BE2C (cell line): ENCODE measurements at regions not wholly inside any gene's neighbourhood (a gene's known extent, or its start where the extent isn't known, plus 50 kb on each side); places are given as distances from the start of the nearest gene placed in this dataset.

Source experiments
- DNase-seq: peaks from one replicate; pipeline ENCODE4 v3.0.0-alpha.2; 2020
- H3K27me3 ChIP-seq: fragments of 250-450 bp; sonication (Bioruptor Pico); 2 replicates; pipeline ENCODE4 v1.5.1; 2020; ENCODE audit warnings: mild to moderate bottlenecking
- H3K36me3 ChIP-seq: fragments of 250-450 bp; sonication (Bioruptor Pico); 2 replicates; pipeline ENCODE4 v1.5.1; 2020; ENCODE audit warnings: mild to moderate bottlenecking
- H3K4me1 ChIP-seq: fragments of 250-450 bp; sonication (Bioruptor Pico); 2 replicates; pipeline ENCODE4 v1.5.1; 2020
- H3K4me3 ChIP-seq: 2 replicates; pipeline ENCODE4 v1.5.1; 2011; ENCODE audit warnings: low read depth, low read length
- H3K9me3 ChIP-seq: fragments of 250-450 bp; sonication (Bioruptor Pico); 2 replicates; pipeline ENCODE4 v1.5.1; 2020
- CTCF ChIP-seq: IDR thresholded peaks from 2 replicates; pipeline ENCODE4 v1.5.1; 2012; ENCODE audit warnings: mild to moderate bottlenecking, low read depth, low read length

DNA sequence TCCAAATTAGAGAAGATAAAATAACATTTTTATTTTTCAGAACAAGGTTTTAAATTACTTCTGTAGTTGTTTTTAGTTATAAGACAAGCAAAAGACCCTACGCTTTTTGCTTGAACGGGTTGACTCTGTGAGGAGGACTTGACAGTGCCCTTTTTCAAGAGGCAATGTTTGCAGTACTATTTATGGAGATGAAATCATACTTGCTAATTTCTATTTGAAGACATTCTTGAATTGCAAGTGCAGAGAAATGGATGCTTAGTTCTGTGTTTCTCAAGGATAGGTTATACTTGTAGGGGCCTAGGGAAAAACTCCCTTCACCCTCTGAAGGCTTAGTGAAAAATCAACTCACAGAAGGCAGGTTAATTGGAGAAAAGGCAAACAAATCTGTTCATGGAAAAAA lies 1229.5 kb downstream of the REEP3 start:
- no peaks in the 10 kb centered on the region for H3K9me3 ChIP-seq
- no peaks in the 10 kb centered on the region for H3K27me3 ChIP-seq
- H3K4me3 ChIP-seq = no peak overlapping the region
- no peaks in the 10 kb centered on the region for H3K36me3 ChIP-seq
- no peaks in the 10 kb centered on the region for H3K4me1 ChIP-seq
- no peak for DNase-seq
- no peak for TF ChIP-seq CTCF

GRCh38 chr10:64753516-64753915 lies 1232.3 kb downstream of the REEP3 start:
- Histone ChIP-seq H3K9me3 (no peaks in the 10 kb centered on the region), H3K36me3 (no peaks in the 10 kb centered on the region), H3K27me3 (no peaks in the 10 kb centered on the region), H3K4me1 (no peaks in the 10 kb centered on the region), H3K4me3 (no peak overlapping the region)
- DNase-seq = no peak
- no peak for TF ChIP-seq CTCF

DNA sequence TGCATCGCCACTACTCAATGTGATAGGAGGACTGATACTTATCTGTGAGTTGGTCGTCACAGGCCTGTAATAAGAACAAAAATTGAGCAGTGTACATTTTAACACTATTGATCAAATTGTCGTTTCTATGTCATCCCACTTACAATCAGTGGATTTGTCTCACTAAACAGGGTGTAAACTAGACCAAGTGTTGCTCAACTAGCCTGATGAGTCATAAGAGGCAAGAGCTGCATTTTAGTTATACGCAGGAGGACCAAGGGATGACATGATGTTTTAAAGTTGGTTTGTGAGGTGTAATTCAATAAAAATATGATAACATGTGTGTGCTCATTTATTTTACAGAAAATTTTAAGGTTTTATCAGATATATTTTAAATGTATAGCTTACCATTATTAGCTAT lies 1239.2 kb downstream of the REEP3 start:
- H3K4me3 ChIP-seq = no peak overlapping the region
- peaks cover 2% of the 10 kb centered on the region; the same call in 1 of the 2 replicates for H3K4me1 ChIP-seq
- TF ChIP-seq CTCF = no peak
- DNase-seq = no peak
- no peaks in the 10 kb centered on the region for H3K27me3 ChIP-seq
- no peaks in the 10 kb centered on the region for H3K9me3 ChIP-seq
- no peaks in the 10 kb centered on the region for H3K36me3 ChIP-seq

DNA sequence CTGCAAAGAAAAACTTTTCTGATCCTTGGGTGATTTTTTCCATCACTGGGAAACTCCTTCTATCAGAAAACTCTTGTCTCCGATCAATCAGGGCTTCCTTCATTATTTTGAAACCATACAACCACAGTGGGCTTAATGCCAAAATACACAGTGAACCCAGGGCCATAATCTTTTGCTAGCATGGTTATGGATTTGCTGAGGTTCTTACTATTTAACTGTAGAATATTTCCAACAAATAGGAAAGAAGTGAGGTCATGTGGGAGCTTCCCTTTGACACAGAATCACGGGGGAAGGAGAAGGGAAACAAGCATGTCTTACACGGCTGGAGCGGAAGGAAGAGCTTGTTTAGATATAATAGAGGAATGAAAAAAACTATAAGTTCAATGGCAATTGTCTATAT lies 1241.7 kb downstream of the REEP3 start:
- no peaks in the 10 kb centered on the region for H3K36me3 ChIP-seq

DNA sequence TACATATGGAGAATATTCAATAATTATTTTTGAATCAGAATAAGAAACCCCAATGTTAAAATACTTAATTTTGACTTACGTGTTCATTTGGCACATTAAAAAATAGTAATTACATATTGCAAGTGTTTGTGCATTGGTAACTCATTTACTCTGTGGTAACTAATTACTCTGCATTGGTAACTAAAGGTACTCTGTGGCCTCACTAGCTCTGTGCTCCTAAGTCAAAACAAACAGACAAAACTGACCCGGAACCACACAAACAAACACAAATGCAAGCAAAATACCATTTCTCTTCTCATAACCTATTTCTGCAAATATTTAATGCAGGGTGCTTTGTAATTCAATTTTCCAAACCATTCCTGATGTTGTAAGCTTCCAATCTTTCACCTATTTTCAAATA lies 1244.3 kb downstream of the REEP3 start:
- peaks cover 2% of the 10 kb centered on the region; the same call in 1 of the 2 replicates for H3K4me1 ChIP-seq
- H3K27me3 ChIP-seq = no peaks in the 10 kb centered on the region
- H3K4me3 ChIP-seq = no peak overlapping the region
- H3K9me3 ChIP-seq = no peaks in the 10 kb centered on the region
- DNase-seq = no peak
- no peaks in the 10 kb centered on the region for H3K36me3 ChIP-seq
- no peak for TF ChIP-seq CTCF

More for the DNA sequence above, 1241.7 kb downstream of the REEP3 start:
- no peak for DNase-seq
- TF ChIP-seq CTCF = no peak
- H3K9me3 ChIP-seq = no peaks in the 10 kb centered on the region
- no peak overlapping the region for H3K4me3 ChIP-seq
- peaks cover 2% of the 10 kb centered on the region; the same call in 1 of the 2 replicates for H3K4me1 ChIP-seq
- no peaks in the 10 kb centered on the region for H3K27me3 ChIP-seq

GRCh38 chr10:64771253-64772050 lies 1250.3 kb downstream of the REEP3 start:
- Histone ChIP-seq H3K4me3 (no peak overlapping the region), H3K27me3 (no peaks in the 10 kb centered on the region), H3K4me1 (no peaks in the 10 kb centered on the region), H3K9me3 (no peaks in the 10 kb centered on the region), H3K36me3 (no peaks in the 10 kb centered on the region)
- no peak for DNase-seq
- TF ChIP-seq CTCF = no peak
